ENCODE measurements at regions not wholly inside any gene's neighbourhood (a gene's known extent, or its start where the extent isn't known, plus 50 kb on each side); places are given as distances from the start of the nearest gene placed in this dataset.

- no peak for DNase-seq (ENCODE audit: low spot score)
- in situ Hi-C loops (cut with MboI; ENCODE audit: low pct_unique_long_range_greater_than_20kb, low sequenced_read_pairs, unreplicated experiment) = no loop called here
- TF ChIP-seq, protein P1, sequence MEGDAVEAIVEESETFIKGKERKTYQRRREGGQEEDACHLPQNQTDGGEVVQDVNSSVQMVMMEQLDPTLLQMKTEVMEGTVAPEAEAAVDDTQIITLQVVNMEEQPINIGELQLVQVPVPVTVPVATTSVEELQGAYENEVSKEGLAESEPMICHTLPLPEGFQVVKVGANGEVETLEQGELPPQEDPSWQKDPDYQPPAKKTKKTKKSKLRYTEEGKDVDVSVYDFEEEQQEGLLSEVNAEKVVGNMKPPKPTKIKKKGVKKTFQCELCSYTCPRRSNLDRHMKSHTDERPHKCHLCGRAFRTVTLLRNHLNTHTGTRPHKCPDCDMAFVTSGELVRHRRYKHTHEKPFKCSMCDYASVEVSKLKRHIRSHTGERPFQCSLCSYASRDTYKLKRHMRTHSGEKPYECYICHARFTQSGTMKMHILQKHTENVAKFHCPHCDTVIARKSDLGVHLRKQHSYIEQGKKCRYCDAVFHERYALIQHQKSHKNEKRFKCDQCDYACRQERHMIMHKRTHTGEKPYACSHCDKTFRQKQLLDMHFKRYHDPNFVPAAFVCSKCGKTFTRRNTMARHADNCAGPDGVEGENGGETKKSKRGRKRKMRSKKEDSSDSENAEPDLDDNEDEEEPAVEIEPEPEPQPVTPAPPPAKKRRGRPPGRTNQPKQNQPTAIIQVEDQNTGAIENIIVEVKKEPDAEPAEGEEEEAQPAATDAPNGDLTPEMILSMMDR (IDR thresholded peaks at IDR 0.05; ENCODE audit: extremely low read depth, insufficient read depth, missing control alignments) = no peak
These were observed 101.5 kb upstream of the ANK3 start for GRCh38 chr10:60491162-60491561.

- TF ChIP-seq, protein P1 (IDR thresholded peaks at IDR 0.05; ENCODE audit: extremely low read depth, insufficient read depth, missing control alignments) = no peak
- DNase-seq (ENCODE audit: low spot score) = no peak
- in situ Hi-C loops (cut with MboI; ENCODE audit: low pct_unique_long_range_greater_than_20kb, low sequenced_read_pairs, unreplicated experiment) = no loop called here
These were observed 100.3 kb upstream of the ANK3 start for GRCh38 chr10:60490013-60490412.

GRCh38 chr10:60488111-60488669 lies 98.5 kb upstream of the ANK3 start:
- DNase-seq (ENCODE audit: low spot score) = no peak
- TF ChIP-seq, protein P1 (IDR thresholded peaks at IDR 0.05; ENCODE audit: extremely low read depth, insufficient read depth, missing control alignments) = no peak
- in situ Hi-C loops (cut with MboI; ENCODE audit: low pct_unique_long_range_greater_than_20kb, low sequenced_read_pairs, unreplicated experiment) = no loop called here

GRCh38 chr10:60487543-60487942 lies 97.9 kb upstream of the ANK3 start:
- TF ChIP-seq, protein P1 (IDR thresholded peaks at IDR 0.05; ENCODE audit: extremely low read depth, insufficient read depth, missing control alignments) = no peak
- DNase-seq (ENCODE audit: low spot score) = no peak
- in situ Hi-C loops (cut with MboI; ENCODE audit: low pct_unique_long_range_greater_than_20kb, low sequenced_read_pairs, unreplicated experiment) = no loop called here

DNA sequence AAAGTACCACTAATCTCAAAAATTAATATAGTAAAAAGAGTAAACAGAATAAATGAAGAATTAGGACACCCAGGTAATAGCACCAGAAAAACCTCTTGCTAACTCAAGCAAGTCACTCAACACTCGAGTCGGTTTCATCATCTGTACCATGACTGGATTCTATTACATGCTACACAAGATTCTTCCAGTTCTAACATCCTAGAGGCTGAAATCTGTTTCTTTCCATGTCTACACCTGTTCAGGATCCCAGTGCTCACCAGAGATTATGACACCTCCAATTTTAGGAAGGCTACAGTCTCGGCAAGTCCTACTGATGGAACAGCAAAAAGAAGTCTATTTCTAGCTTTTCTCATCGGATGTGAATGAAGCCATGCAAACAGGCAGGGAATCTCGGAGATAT lies 95.3 kb upstream of the ANK3 start:
- in situ Hi-C loops (cut with MboI; ENCODE audit: low pct_unique_long_range_greater_than_20kb, low sequenced_read_pairs, unreplicated experiment) = no loop called here
- TF ChIP-seq, protein P1 (IDR thresholded peaks at IDR 0.05; ENCODE audit: extremely low read depth, insufficient read depth, missing control alignments) = no peak
- DNase-seq (ENCODE audit: low spot score) = no peak

DNA sequence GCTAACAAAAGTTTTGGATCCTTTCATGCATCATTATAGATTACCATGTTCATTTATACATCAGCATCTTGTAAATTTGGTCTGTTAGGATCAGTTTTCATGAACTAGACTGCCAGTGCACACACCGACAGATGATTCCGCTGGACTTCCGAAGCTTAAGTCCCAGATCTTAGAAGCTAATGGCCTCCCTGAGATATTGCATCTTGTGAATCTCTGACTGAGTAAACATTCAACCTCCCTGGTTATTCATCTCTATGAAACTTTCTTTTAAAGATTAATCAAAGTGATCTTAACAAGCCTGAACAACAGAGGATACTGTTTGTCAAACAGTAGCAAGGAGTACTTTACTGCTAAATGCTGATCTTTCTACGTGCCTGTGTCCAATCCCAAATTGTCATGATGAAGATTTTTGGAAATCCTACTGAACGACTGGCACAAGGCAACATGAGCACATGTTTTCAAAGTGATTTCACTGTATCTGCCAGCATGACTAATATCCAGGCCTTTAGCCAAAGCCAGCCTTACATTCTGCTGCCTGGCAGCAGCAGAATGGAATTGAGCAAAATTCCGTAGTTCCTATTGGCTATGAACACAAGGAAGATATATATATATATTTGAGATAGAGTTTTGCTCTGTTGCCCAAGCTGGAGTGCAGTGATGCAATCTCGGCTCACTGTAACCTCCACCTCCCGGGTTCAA lies 91.3 kb upstream of the ANK3 start:
- DNase-seq (ENCODE audit: low spot score) = no peak
- in situ Hi-C loops (cut with MboI; ENCODE audit: low pct_unique_long_range_greater_than_20kb, low sequenced_read_pairs, unreplicated experiment) = no loop called here
- TF ChIP-seq, protein P1 (IDR thresholded peaks at IDR 0.05; ENCODE audit: extremely low read depth, insufficient read depth, missing control alignments) = no peak

Measured in GM13977 (cell line).